ENCODE measurements at regions not wholly inside any gene's neighbourhood (a gene's known extent, or its start where the extent isn't known, plus 50 kb on each side); places are given as distances from the start of the nearest gene placed in this dataset.

- no peak overlapping the region for H3K4me3 Mint-ChIP-seq (ENCODE audit: unreplicated experiment)
- H3K9me3 Mint-ChIP-seq (ENCODE audit: unreplicated experiment) = no peaks in the 10 kb centered on the region
- no peak overlapping the region for H2AFZ ChIP-seq (ENCODE audit: low read depth, low read length)
- FAIRE-seq = no peak
- H3K9me3 ChIP-seq (ENCODE audit: insufficient read depth, low read depth, low read length) = no peaks in the 10 kb centered on the region
- H3K27me3 Mint-ChIP-seq (ENCODE audit: low read depth, unreplicated experiment) = no peaks in the 10 kb centered on the region
- no peaks in the 10 kb centered on the region for H4K20me1 ChIP-seq (ENCODE audit: insufficient read depth, low read length)
- no peak for DNase-seq (ENCODE audit: low read depth)
- no peaks in the 10 kb centered on the region for H3K4me1 Mint-ChIP-seq (ENCODE audit: low read depth, unreplicated experiment)
- no peak overlapping the region for H3K4me2 ChIP-seq (ENCODE audit: low read length)
- no peak overlapping the region for H3K27ac ChIP-seq (ENCODE audit: low read depth, low read length)
- no peaks in the 10 kb centered on the region for H3K79me2 ChIP-seq (ENCODE audit: insufficient read depth, low read length)
- no peak overlapping the region for H3K4me3 ChIP-seq (ENCODE audit: insufficient read depth, low read depth, low read length)
- no peaks in the 10 kb centered on the region for H3K36me3 Mint-ChIP-seq (ENCODE audit: low read depth, unreplicated experiment)
- H3K36me3 ChIP-seq (ENCODE audit: insufficient read depth, low read length) = no peaks in the 10 kb centered on the region
- H3K9ac ChIP-seq (ENCODE audit: low read length) = no peak overlapping the region
- H3K4me1 ChIP-seq (ENCODE audit: insufficient read depth, low read length) = no peaks in the 10 kb centered on the region
- no peaks in the 10 kb centered on the region for H3K27me3 ChIP-seq (ENCODE audit: insufficient read depth, low read length)
- no peak overlapping the region for H3K27ac Mint-ChIP-seq (ENCODE audit: unreplicated experiment)
- TF ChIP-seq CTCF (IDR thresholded peaks at IDR 0.05; ENCODE audit: insufficient read depth, low read depth, low read length) (no peak), EZH2 (IDR thresholded peaks at IDR 0.05; ENCODE audit: insufficient read depth, low read length) (no peak)
Measured at GRCh38 chr2:185082749-185083148, 484.4 kb downstream of the ZNF804A start.

DNA sequence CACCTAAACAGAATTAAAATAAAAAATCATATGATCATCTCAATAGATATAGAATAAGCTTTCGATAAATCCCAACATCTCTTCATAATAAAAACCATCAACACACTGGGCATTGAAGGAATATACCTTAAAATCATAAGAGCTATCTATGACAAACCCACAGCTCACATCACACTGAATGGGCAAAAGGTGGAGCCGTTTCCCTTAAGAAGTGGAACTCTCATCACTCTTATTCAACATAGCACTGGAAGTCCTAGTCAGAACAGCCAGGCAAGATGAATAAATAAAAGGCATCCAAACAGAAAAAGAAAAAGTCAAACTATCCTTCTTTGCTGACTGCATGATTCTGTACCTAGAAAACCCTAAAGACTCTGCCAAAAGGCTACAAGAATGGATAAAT, 510.3 kb downstream of the ZNF804A start:
- no peaks in the 10 kb centered on the region for H3K9me3 ChIP-seq (ENCODE audit: insufficient read depth, low read depth, low read length)
- TF ChIP-seq EZH2 (IDR thresholded peaks at IDR 0.05; ENCODE audit: insufficient read depth, low read length) (no peak), CTCF (IDR thresholded peaks at IDR 0.05; ENCODE audit: insufficient read depth, low read depth, low read length) (no peak)
- H4K20me1 ChIP-seq (ENCODE audit: insufficient read depth, low read length) = no peaks in the 10 kb centered on the region
- no peak overlapping the region for H2AFZ ChIP-seq (ENCODE audit: low read depth, low read length)
- H3K9me3 Mint-ChIP-seq (ENCODE audit: unreplicated experiment) = no peaks in the 10 kb centered on the region
- no peak overlapping the region for H3K27ac ChIP-seq (ENCODE audit: low read depth, low read length)
- no peak overlapping the region for H3K9ac ChIP-seq (ENCODE audit: low read length)
- H3K4me3 ChIP-seq (ENCODE audit: insufficient read depth, low read depth, low read length) = no peak overlapping the region
- no peaks in the 10 kb centered on the region for H3K4me1 Mint-ChIP-seq (ENCODE audit: low read depth, unreplicated experiment)
- no peaks in the 10 kb centered on the region for H3K27me3 ChIP-seq (ENCODE audit: insufficient read depth, low read length)
- H3K79me2 ChIP-seq (ENCODE audit: insufficient read depth, low read length) = no peaks in the 10 kb centered on the region
- H3K36me3 ChIP-seq (ENCODE audit: insufficient read depth, low read length) = no peaks in the 10 kb centered on the region
- FAIRE-seq (no peak), DNase-seq (ENCODE audit: low read depth) (no peak)
- no peak overlapping the region for H3K4me3 Mint-ChIP-seq (ENCODE audit: unreplicated experiment)
- H3K4me2 ChIP-seq (ENCODE audit: low read length) = no peak overlapping the region
- no peaks in the 10 kb centered on the region for H3K36me3 Mint-ChIP-seq (ENCODE audit: low read depth, unreplicated experiment)
- no peaks in the 10 kb centered on the region for H3K4me1 ChIP-seq (ENCODE audit: insufficient read depth, low read length)
- no peak overlapping the region for H3K27ac Mint-ChIP-seq (ENCODE audit: unreplicated experiment)
- no peaks in the 10 kb centered on the region for H3K27me3 Mint-ChIP-seq (ENCODE audit: low read depth, unreplicated experiment)

DNA sequence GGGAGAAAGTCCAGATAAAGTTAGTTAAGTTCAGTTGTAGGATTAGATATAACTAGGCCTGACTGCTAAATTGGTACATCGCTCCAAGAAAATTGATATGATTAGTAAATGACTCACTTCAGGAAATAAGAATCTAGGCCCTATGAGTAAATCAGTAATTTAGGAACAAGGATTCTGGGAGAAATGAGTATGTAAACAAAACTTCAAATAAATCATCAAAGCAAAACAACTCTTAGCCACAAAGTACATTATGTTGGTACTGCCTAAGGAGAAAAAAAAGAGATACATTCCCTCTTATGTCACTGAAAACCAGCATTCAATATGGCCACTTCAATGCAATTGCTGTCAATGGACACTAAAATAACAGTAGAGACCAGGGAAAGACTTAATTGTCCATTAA, 529.1 kb downstream of the ZNF804A start:
- H3K27me3 Mint-ChIP-seq (ENCODE audit: low read depth, unreplicated experiment) = no peaks in the 10 kb centered on the region
- Histone ChIP-seq H3K4me3 (ENCODE audit: insufficient read depth, low read depth, low read length) (no peak overlapping the region), H3K9ac (ENCODE audit: low read length) (no peak overlapping the region), H4K20me1 (ENCODE audit: insufficient read depth, low read length) (no peaks in the 10 kb centered on the region), H3K9me3 (ENCODE audit: insufficient read depth, low read depth, low read length) (no peaks in the 10 kb centered on the region), H3K4me1 (ENCODE audit: insufficient read depth, low read length) (no peaks in the 10 kb centered on the region), H3K27me3 (ENCODE audit: insufficient read depth, low read length) (no peaks in the 10 kb centered on the region), H2AFZ (ENCODE audit: low read depth, low read length) (no peak overlapping the region), H3K79me2 (ENCODE audit: insufficient read depth, low read length) (no peaks in the 10 kb centered on the region), H3K27ac (ENCODE audit: low read depth, low read length) (no peak overlapping the region), H3K36me3 (ENCODE audit: insufficient read depth, low read length) (no peaks in the 10 kb centered on the region), H3K4me2 (ENCODE audit: low read length) (no peak overlapping the region)
- H3K9me3 Mint-ChIP-seq (ENCODE audit: unreplicated experiment) = no peaks in the 10 kb centered on the region
- DNase-seq (ENCODE audit: low read depth) (peak; percentile 2), FAIRE-seq (no peak)
- no peaks in the 10 kb centered on the region for H3K4me1 Mint-ChIP-seq (ENCODE audit: low read depth, unreplicated experiment)
- no peak overlapping the region for H3K27ac Mint-ChIP-seq (ENCODE audit: unreplicated experiment)
- no peak overlapping the region for H3K4me3 Mint-ChIP-seq (ENCODE audit: unreplicated experiment)
- H3K36me3 Mint-ChIP-seq (ENCODE audit: low read depth, unreplicated experiment) = no peaks in the 10 kb centered on the region
- TF ChIP-seq CTCF (IDR thresholded peaks at IDR 0.05; ENCODE audit: insufficient read depth, low read depth, low read length) = no peak
